ENCODE measurements at regions not wholly inside any gene's neighbourhood (a gene's known extent, or its start where the extent isn't known, plus 50 kb on each side); places are given as distances from the start of the nearest gene placed in this dataset.

GRCh38 chr4:170773709-170774273 lies 684.0 kb upstream of the AADAT start:
- TF ChIP-seq CTCF (IDR thresholded peaks at IDR 0.05) (no peak), POLR2A (IDR thresholded peaks at IDR 0.05) (no peak)

Data from testis (tissue), 2 donors.